GM13976 (cell line): ENCODE measurements at regions not wholly inside any gene's neighbourhood (a gene's known extent, or its start where the extent isn't known, plus 50 kb on each side); places are given as distances from the start of the nearest gene placed in this dataset.

Source experiments
- DNase-seq: peaks from one replicate; pipeline ENCODE4 v3.0.0; 2012; ENCODE audit warnings: low spot score
- CTCF ChIP-seq: IDR thresholded peaks from 2 replicates; pipeline ENCODE4 v1.5.1; 2012; ENCODE audit warnings: borderline replicate concordance, mild to moderate bottlenecking; ENCODE audit not compliant: insufficient read depth; ENCODE audit errors: extremely low read depth, missing control alignments, control extremely low read depth
- in situ Hi-C: fragments of 300-500 bp; cut with MboI; formaldehyde crosslinking; loops from one replicate; pipeline ENCODE4 v1.12.0; 2022; ENCODE audit warnings: low sequenced_read_pairs, mixed read lengths, inconsistent platforms; ENCODE audit not compliant: unreplicated experiment

GRCh38 chr2:34954758-34955157, 1355.7 kb upstream of the FAM98A start:
- in situ Hi-C loops: no loop called here
- no peak for DNase-seq
- no peak for TF ChIP-seq CTCF

GRCh38 chr2:34950797-34951196, 1351.7 kb upstream of the FAM98A start:
- no peak for TF ChIP-seq CTCF

GRCh38 chr2:34949316-34949715, 1350.2 kb upstream of the FAM98A start:
- no peak for DNase-seq
- in situ Hi-C loops: no loop called here
- TF ChIP-seq CTCF: no peak

More at GRCh38 chr2:34950797-34951196, 1351.7 kb upstream of the FAM98A start:
- in situ Hi-C loops: no loop called here
- DNase-seq: no peak

- TF ChIP-seq CTCF: no peak
- DNase-seq: no peak
- in situ Hi-C loops: no loop called here
Observed at GRCh38 chr2:34936089-34936488, 1337.0 kb upstream of the FAM98A start.

- in situ Hi-C loops: no loop called here
Observed at GRCh38 chr2:34912084-34912483, 1313.0 kb upstream of the FAM98A start.

GRCh38 chr2:34909992-34910705, 1311.0 kb upstream of the FAM98A start:
- TF ChIP-seq CTCF: no peak
- no peak for DNase-seq
- in situ Hi-C loops: no loop called here

More at GRCh38 chr2:34912084-34912483, 1313.0 kb upstream of the FAM98A start:
- peak; percentile 28 for DNase-seq
- TF ChIP-seq CTCF: no peak
